HG03060 (cell line): ENCODE measurements at regions not wholly inside any gene's neighbourhood (a gene's known extent, or its start where the extent isn't known, plus 50 kb on each side); places are given as distances from the start of the nearest gene placed in this dataset.

Source experiments
- ATAC-seq: cut with Tn5 transposase; IDR thresholded peaks from one replicate; pipeline ENCODE4 v1.9.1; 2021; ENCODE audit warnings: low read depth, moderate number of reproducible peaks; ENCODE audit not compliant: unreplicated experiment

GRCh38 chr2:2571301-2572150 is 240.5 kb upstream of the MYT1L start:
- no peak for ATAC-seq

GRCh38 chr2:2570871-2571270 is 239.8 kb upstream of the MYT1L start:
- ATAC-seq, result no peak

GRCh38 chr2:2570360-2570759 is 239.3 kb upstream of the MYT1L start:
- ATAC-seq, result no peak

- ATAC-seq, result no peak
Measured at GRCh38 chr2:2569836-2570235, 238.8 kb upstream of the MYT1L start.

GRCh38 chr2:2569306-2569705 is 238.2 kb upstream of the MYT1L start:
- ATAC-seq, result no peak

- no peak for ATAC-seq
Measured at GRCh38 chr2:2568411-2568810, 237.3 kb upstream of the MYT1L start.

- no peak for ATAC-seq
Measured at GRCh38 chr2:2567776-2568175, 236.7 kb upstream of the MYT1L start.

GRCh38 chr2:2566396-2567323 is 235.6 kb upstream of the MYT1L start:
- no peak for ATAC-seq

GRCh38 chr2:2565671-2566070 is 234.6 kb upstream of the MYT1L start:
- no peak for ATAC-seq

- no peak for ATAC-seq
Measured at GRCh38 chr2:2564300-2565078, 233.4 kb upstream of the MYT1L start.

- ATAC-seq, result no peak
Measured at GRCh38 chr2:2563309-2563860, 232.3 kb upstream of the MYT1L start.

GRCh38 chr2:2562867-2563266 is 231.8 kb upstream of the MYT1L start:
- no peak for ATAC-seq

GRCh38 chr2:2561346-2562095 is 230.4 kb upstream of the MYT1L start:
- no peak for ATAC-seq

- ATAC-seq, result no peak
Measured at GRCh38 chr2:2560374-2561015, 229.4 kb upstream of the MYT1L start.

- no peak for ATAC-seq
Measured at GRCh38 chr2:2558476-2558875, 227.4 kb upstream of the MYT1L start.

GRCh38 chr2:2557475-2557874 is 226.4 kb upstream of the MYT1L start:
- ATAC-seq, result no peak

- no peak for ATAC-seq
Measured at GRCh38 chr2:2550856-2551255, 219.8 kb upstream of the MYT1L start.

- no peak for ATAC-seq
Measured at GRCh38 chr2:2547911-2548310, 216.8 kb upstream of the MYT1L start.

- ATAC-seq, result no peak
Measured at GRCh38 chr2:2547451-2547850, 216.4 kb upstream of the MYT1L start.
